ENCODE measurements at regions not wholly inside any gene's neighbourhood (a gene's known extent, or its start where the extent isn't known, plus 50 kb on each side); places are given as distances from the start of the nearest gene placed in this dataset.

DNA sequence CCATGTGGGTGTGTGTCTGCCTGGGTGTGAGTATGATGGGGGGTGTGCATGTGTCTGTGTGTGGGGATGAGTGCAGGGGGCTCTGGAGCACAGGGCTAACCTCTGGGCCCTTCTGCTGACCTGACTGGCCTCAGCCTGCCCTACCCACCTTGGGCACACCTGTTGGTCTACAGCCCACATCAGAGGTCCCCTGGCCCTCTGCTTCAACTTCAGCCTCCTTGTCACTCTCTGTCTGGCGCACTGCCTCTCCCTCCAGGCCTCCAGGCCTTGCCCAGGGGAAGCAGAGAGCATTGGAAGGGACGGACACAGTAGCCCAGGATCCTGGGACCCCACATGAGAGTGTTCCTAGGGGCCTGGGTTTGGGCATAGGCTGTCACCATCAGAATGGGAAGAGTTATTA lies 115.4 kb downstream of the EFNB1 start:
- intact Hi-C loops (cut with DNase I) = loop anchor here in 1 of 2 donors (5.0 kb wide), 1 partner anchor 43 kb away; no protein-coding TSS in a partner anchor
- Histone ChIP-seq H3K4me3 (no peak overlapping the region), H3K27me3 (ENCODE audit: insufficient read depth in 3 of 3, low read length in 2 of 3) (no peaks in the 10 kb centered on the region), H3K36me3 (ENCODE audit: insufficient read depth in 1 of 2, low read depth in 1 of 2) (no peaks in the 10 kb centered on the region), H3K4me1 (no peaks in the 10 kb centered on the region), H3K9me3 (no peaks in the 10 kb centered on the region), H3K27ac (no peak overlapping the region)
- 75 to 98% (median 96%) methylated on average over 2 of the region's 2 CpGs for WGBS, 3 donors
- TF ChIP-seq CTCF (IDR thresholded peaks at IDR 0.05) = no peak
- ATAC-seq (no peak), DNase-seq (no peak)

- ATAC-seq = no peak
- H3K27ac ChIP-seq = no peak overlapping the region
- WGBS, 3 donors = 85 to 95% (median 93%) methylated on average over 2 of the region's 2 CpGs
Measured at GRCh38 chrX:68942840-68943239, 114.0 kb downstream of the EFNB1 start.

DNA sequence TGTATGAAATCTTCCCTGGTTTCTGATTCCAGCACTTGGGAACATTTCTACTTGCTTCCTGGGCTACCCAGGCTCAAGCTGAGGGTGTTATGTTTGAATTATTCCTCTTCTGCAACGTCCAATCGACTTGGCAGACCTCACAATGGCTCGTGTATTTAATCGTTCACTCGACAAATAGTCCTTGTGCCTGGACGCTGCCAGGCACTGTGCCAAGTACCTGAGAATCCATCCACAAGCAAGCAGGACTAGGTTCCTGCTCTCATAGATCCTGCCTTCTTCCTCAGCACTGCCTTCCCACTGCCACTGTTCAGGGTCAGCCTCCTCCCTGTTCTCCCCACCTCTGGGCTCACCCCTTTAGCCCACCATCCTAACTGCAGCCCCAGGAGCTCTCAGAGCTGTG lies 113.3 kb downstream of the EFNB1 start:
- Histone ChIP-seq H3K4me3 (no peak overlapping the region), H3K9me3 (no peaks in the 10 kb centered on the region), H3K27ac (no peak overlapping the region), H3K4me1 (no peaks in the 10 kb centered on the region), H3K27me3 (ENCODE audit: insufficient read depth in 3 of 3, low read length in 2 of 3) (peaks cover 0 to 4% (median 0%) of the 10 kb centered on the region in 3 donors), H3K36me3 (ENCODE audit: insufficient read depth in 1 of 2, low read depth in 1 of 2) (no peaks in the 10 kb centered on the region)
- DNase-seq (no peak), ATAC-seq (no peak)
- 38 to 58% (median 52%) methylated on average over 6 of the region's 6 CpGs for WGBS, 3 donors
- no peak for TF ChIP-seq CTCF (IDR thresholded peaks at IDR 0.05)
- intact Hi-C loops (cut with DNase I) = loop anchor here in 1 of 2 donors (5.0 kb wide), 1 partner anchor 45 kb away; no protein-coding TSS in a partner anchor

More at GRCh38 chrX:68942840-68943239, 114.0 kb downstream of the EFNB1 start:
- TF ChIP-seq CTCF (IDR thresholded peaks at IDR 0.05) = no peak
- H3K9me3 ChIP-seq = no peaks in the 10 kb centered on the region
- H3K4me3 ChIP-seq = no peak overlapping the region
- H3K36me3 ChIP-seq (ENCODE audit: insufficient read depth in 1 of 2, low read depth in 1 of 2) = no peaks in the 10 kb centered on the region
- DNase-seq = no peak
- intact Hi-C loops (cut with DNase I) = loop anchor here in 1 of 2 donors (5.0 kb wide), 1 partner anchor 44 kb away; no protein-coding TSS in a partner anchor
- no peaks in the 10 kb centered on the region for H3K4me1 ChIP-seq
- no peaks in the 10 kb centered on the region for H3K27me3 ChIP-seq (ENCODE audit: insufficient read depth in 3 of 3, low read length in 2 of 3)

DNA sequence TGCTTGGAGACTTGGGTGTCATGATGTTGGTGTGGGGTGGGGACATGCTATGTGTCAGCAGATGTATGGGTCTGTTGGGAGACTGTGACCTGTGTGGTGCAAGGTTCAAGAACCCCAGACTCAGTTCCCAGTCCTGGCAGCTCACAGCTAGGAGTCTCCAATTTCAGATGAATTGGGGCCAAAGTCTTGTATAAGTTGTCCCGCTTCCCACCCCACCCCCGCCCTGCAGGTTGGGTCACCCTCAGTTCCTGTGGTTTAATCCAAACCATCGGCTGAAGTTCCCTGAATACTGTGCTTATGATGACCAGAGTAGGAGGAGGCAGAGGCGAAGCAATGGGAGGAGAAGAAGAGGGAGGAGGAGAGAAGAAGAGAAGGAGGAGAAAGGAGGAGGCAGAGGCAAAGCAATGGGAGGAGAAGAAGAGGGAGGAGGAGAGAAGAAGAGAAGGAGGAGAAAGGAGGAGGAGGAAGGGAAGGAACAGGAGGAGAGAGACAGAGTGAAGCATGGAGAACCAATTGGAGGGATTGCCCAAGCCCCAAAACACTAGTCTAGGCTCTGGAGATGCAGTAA lies 112.6 kb downstream of the EFNB1 start:
- WGBS, 3 donors = 77 to 89% (median 78%) methylated on average over 4 of the region's 4 CpGs
- no peak for TF ChIP-seq CTCF (IDR thresholded peaks at IDR 0.05)
- intact Hi-C loops (cut with DNase I) = loop anchor here in 1 of 2 donors (5.0 kb wide), 1 partner anchor 46 kb away; no protein-coding TSS in a partner anchor

More for the DNA sequence above, 112.6 kb downstream of the EFNB1 start:
- H3K9me3 ChIP-seq = no peaks in the 10 kb centered on the region
- no peak for DNase-seq
- H3K27ac ChIP-seq = no peak overlapping the region
- no peak for ATAC-seq
- no peaks in the 10 kb centered on the region for H3K36me3 ChIP-seq (ENCODE audit: insufficient read depth in 1 of 2, low read depth in 1 of 2)
- no peak overlapping the region for H3K4me3 ChIP-seq
- peaks cover 0 to 4% (median 0%) of the 10 kb centered on the region in 3 donors for H3K27me3 ChIP-seq (ENCODE audit: insufficient read depth in 3 of 3, low read length in 2 of 3)
- peaks cover under 1% of the 10 kb centered on the region for H3K4me1 ChIP-seq

All from psoas muscle (tissue), 7 donors.